ENCODE measurements at regions not wholly inside any gene's neighbourhood (a gene's known extent, or its start where the extent isn't known, plus 50 kb on each side); places are given as distances from the start of the nearest gene placed in this dataset.

- Histone ChIP-seq H3K14ac (ENCODE audit: insufficient read length) (no peak overlapping the region), H2BK120ac (replicated peaks; ENCODE audit: low read depth, low read length) (no peak overlapping the region), H3K79me2 (ENCODE audit: control insufficient read depth in 1 of 2, insufficient read depth in 2 of 2, low read length in 2 of 2) (no peaks in the 10 kb centered on the region), H4K20me1 (replicated peaks in 1 of 2; ENCODE audit: control insufficient read depth in 1 of 2, insufficient read depth in 2 of 2, low read length in 2 of 2) (no peaks in the 10 kb centered on the region), H3K27ac (ENCODE audit: low read depth, low read length) (no peak overlapping the region), H3K9ac (replicated peaks in 1 of 4; ENCODE audit: extremely low read depth in 1 of 4, low read depth in 3 of 4, low read length in 3 of 4) (no peak overlapping the region), H3K4me2 (ENCODE audit: insufficient read depth in 1 of 2, low read depth in 2 of 2, low read length in 2 of 2) (no peak overlapping the region), H4K5ac (ENCODE audit: insufficient read length, low read depth, low read length) (no peak overlapping the region), H3K36me3 (ENCODE audit: control insufficient read depth in 2 of 4, insufficient read depth in 4 of 4, low read length in 3 of 4) (no peaks in the 10 kb centered on the region), H2BK12ac (ENCODE audit: low read depth, low read length) (no peak overlapping the region), H2BK20ac (ENCODE audit: low read length) (no peak overlapping the region), H3K23me2 (ENCODE audit: low read depth, low read length) (no peaks in the 10 kb centered on the region), H3K9me3 (ENCODE audit: insufficient read depth in 2 of 2, low read depth in 1 of 2, low read length in 1 of 2) (no peaks in the 10 kb centered on the region), H3K79me1 (ENCODE audit: low read depth, low read length) (no peaks in the 10 kb centered on the region), H2BK15ac (ENCODE audit: low read length) (no peak overlapping the region), H4K8ac (ENCODE audit: extremely low read depth, insufficient read depth, low read length) (no peak overlapping the region), H3K4me1 (replicated peaks in 1 of 4; ENCODE audit: control insufficient read depth in 3 of 4, insufficient read depth in 4 of 4, low read length in 3 of 4) (peaks cover 0 to 3% (median 0%) of the 10 kb centered on the region in 4 experiments; a peak in 1 of 7 replicates), H3K18ac (ENCODE audit: extremely low read depth, low read length) (no peak overlapping the region), H3K4ac (replicated peaks; ENCODE audit: insufficient read length, low read depth, low read length) (no peak overlapping the region), H2BK5ac (ENCODE audit: low read depth, low read length) (no peak overlapping the region), H3K23ac (ENCODE audit: insufficient read length) (no peak overlapping the region), H4K91ac (replicated peaks; ENCODE audit: insufficient read length, low read length) (no peak overlapping the region), H3K4me3 (ENCODE audit: extremely low read depth in 1 of 4, insufficient read depth in 2 of 4, low read depth in 3 of 4, low read length in 4 of 4) (no peak overlapping the region), H2AFZ (ENCODE audit: low read length) (no peak overlapping the region), H3K27me3 (replicated peaks in 1 of 4; ENCODE audit: control insufficient read depth in 3 of 4, extremely low read depth in 1 of 4, insufficient read depth in 3 of 4, low read length in 3 of 4) (no peaks in the 10 kb centered on the region), H2AK5ac (ENCODE audit: low read depth, low read length) (no peak overlapping the region), H3K56ac (replicated peaks; ENCODE audit: insufficient read length, low read depth, low read length) (no peak overlapping the region)
- CTCF ChIA-PET (ENCODE audit: partially characterized antibody) = interaction anchor here (1.5 kb wide), 1 partner anchor 15 kb away, joined by 6 read pairs; no protein-coding TSS in a partner anchor
- POLR2A ChIA-PET (ENCODE audit: partially characterized antibody) = interaction anchor here (1.3 kb wide), 1 partner anchor 366 kb away, joined by 3 read pairs; no protein-coding TSS in a partner anchor
- DNase-seq (ENCODE audit: low read depth in 1 of 2, low spot score in 2 of 2) (no peak), FAIRE-seq (no peak)
- WGBS, 2 experiments (ENCODE audit: extremely low coverage in 1 of 2, insufficient coverage in 1 of 2, insufficient read length in 1 of 2, insufficient replicate concordance in 2 of 2, low coverage in 1 of 2, low lambda C conversion rate in 2 of 2, missing lambda C conversion rate in 1 of 2) = 89% methylated on average over 6 of the region's 6 CpGs; no CpG with 5 or more reads in 1 of the 2 experiments
- TF ChIP-seq BCL11A (IDR thresholded peaks at IDR 0.05; ENCODE audit: low read depth in 2 of 2, low read length in 2 of 2) (no peak), CHD2 (IDR thresholded peaks at IDR 0.05; ENCODE audit: low read length) (no peak), POU5F1 (IDR thresholded peaks at IDR 0.05; ENCODE audit: low read depth, low read length) (no peak), MAFK (IDR thresholded peaks at IDR 0.05; ENCODE audit: low read depth, low read length) (no peak), SRF (IDR thresholded peaks at IDR 0.05; ENCODE audit: low read depth, low read length) (no peak), CEBPB (IDR thresholded peaks at IDR 0.05; ENCODE audit: low read depth, low read length) (no peak), ATF3 (IDR thresholded peaks at IDR 0.05; ENCODE audit: insufficient read depth, low read depth, low read length) (no peak), TBP (IDR thresholded peaks at IDR 0.05; ENCODE audit: low read depth, low read length) (no peak), SP2 (IDR thresholded peaks at IDR 0.05; ENCODE audit: low read length) (no peak), KDM1A (IDR thresholded peaks at IDR 0.05; ENCODE audit: borderline replicate concordance, low read length) (no peak), GTF2F1 (IDR thresholded peaks at IDR 0.05; ENCODE audit: borderline replicate concordance, low read depth, low read length) (no peak), TAF7 (optimal IDR thresholded peaks at IDR 0.05; ENCODE audit: borderline replicate concordance, low read depth, low read length) (no peak), FOSL1 (IDR thresholded peaks at IDR 0.05; ENCODE audit: insufficient read depth, low read depth, low read length) (no peak), SP1 (IDR thresholded peaks at IDR 0.05; ENCODE audit: low read depth, low read length) (no peak), KDM4A (IDR thresholded peaks at IDR 0.05; ENCODE audit: low read depth, low read length, severe bottlenecking) (no peak), GABPA (IDR thresholded peaks at IDR 0.05; ENCODE audit: borderline replicate concordance, insufficient read depth, low read length) (no peak)
Observed at GRCh38 chr2:173463846-173464245, 109.2 kb downstream of the CDCA7 start.
